KOPT-K1 (cell line): ENCODE measurements at regions not wholly inside any gene's neighbourhood (a gene's known extent, or its start where the extent isn't known, plus 50 kb on each side); places are given as distances from the start of the nearest gene placed in this dataset.

Experiments
- H3K27ac ChIP-seq: fragments of 200-600 bp; sonication (generic); 2 replicates; pipeline ENCODE4 v1.5.1; 2016; ENCODE audit warnings: antibody characterized with exemption, mild to moderate bottlenecking, low read depth, low read length; ENCODE audit not compliant: poor library complexity, severe bottlenecking
- H3K36me3 ChIP-seq: fragments of 200-600 bp; sonication (generic); 2 replicates; pipeline ENCODE4 v1.5.1; 2017; ENCODE audit warnings: antibody characterized with exemption, mild to moderate bottlenecking, low read length, moderate library complexity; ENCODE audit not compliant: insufficient read depth
- H3K9me3 ChIP-seq: fragments of 200-600 bp; sonication (generic); 2 replicates; pipeline ENCODE4 v1.5.1; 2017; ENCODE audit warnings: antibody characterized with exemption, low read length, mild to moderate bottlenecking; ENCODE audit not compliant: insufficient read depth, poor library complexity, severe bottlenecking

GRCh38 chr3:124572851-124573405 lies 157.3 kb upstream of the UMPS start:
- H3K27ac ChIP-seq, result no peak overlapping the region

GRCh38 chr3:124574012-124574411 lies 156.2 kb upstream of the UMPS start:
- Histone ChIP-seq H3K9me3 (no peaks in the 10 kb centered on the region), H3K36me3 (no peaks in the 10 kb centered on the region), H3K27ac (no peak overlapping the region)

More at GRCh38 chr3:124572851-124573405, 157.3 kb upstream of the UMPS start:
- no peaks in the 10 kb centered on the region for H3K36me3 ChIP-seq
- no peaks in the 10 kb centered on the region for H3K9me3 ChIP-seq

- Histone ChIP-seq H3K9me3 (no peaks in the 10 kb centered on the region), H3K27ac (no peak overlapping the region), H3K36me3 (no peaks in the 10 kb centered on the region)
These were observed 153.4 kb upstream of the UMPS start for GRCh38 chr3:124576565-124577493.

- H3K27ac ChIP-seq, result no peak overlapping the region
- H3K36me3 ChIP-seq, result no peaks in the 10 kb centered on the region
- H3K9me3 ChIP-seq, result no peaks in the 10 kb centered on the region
These were observed 152.6 kb upstream of the UMPS start for GRCh38 chr3:124577494-124578167.

GRCh38 chr3:124579641-124580040 lies 150.6 kb upstream of the UMPS start:
- Histone ChIP-seq H3K27ac (no peak overlapping the region), H3K36me3 (no peaks in the 10 kb centered on the region), H3K9me3 (no peaks in the 10 kb centered on the region)

GRCh38 chr3:124582196-124582595 lies 148.1 kb upstream of the UMPS start:
- H3K36me3 ChIP-seq, result no peaks in the 10 kb centered on the region
- peaks cover 6% of the 10 kb centered on the region for H3K9me3 ChIP-seq
- no peak overlapping the region for H3K27ac ChIP-seq

GRCh38 chr3:124582621-124583395 lies 147.4 kb upstream of the UMPS start:
- no peak overlapping the region for H3K27ac ChIP-seq
- no peaks in the 10 kb centered on the region for H3K36me3 ChIP-seq
- peaks cover 6% of the 10 kb centered on the region for H3K9me3 ChIP-seq

GRCh38 chr3:124584245-124584551 lies 146.1 kb upstream of the UMPS start:
- H3K27ac ChIP-seq, result no peak overlapping the region
- H3K36me3 ChIP-seq, result no peaks in the 10 kb centered on the region
- H3K9me3 ChIP-seq, result peaks cover 6% of the 10 kb centered on the region

GRCh38 chr3:124584552-124585391 lies 145.5 kb upstream of the UMPS start:
- Histone ChIP-seq H3K9me3 (peaks cover 6% of the 10 kb centered on the region), H3K36me3 (no peaks in the 10 kb centered on the region), H3K27ac (no peak overlapping the region)

- H3K9me3 ChIP-seq, result peaks cover 6% of the 10 kb centered on the region
- H3K36me3 ChIP-seq, result no peaks in the 10 kb centered on the region
- no peak overlapping the region for H3K27ac ChIP-seq
These were observed 143.9 kb upstream of the UMPS start for GRCh38 chr3:124586126-124587052.

GRCh38 chr3:124587053-124587408 lies 143.2 kb upstream of the UMPS start:
- H3K27ac ChIP-seq, result no peak overlapping the region
- peaks cover 6% of the 10 kb centered on the region for H3K9me3 ChIP-seq
- no peaks in the 10 kb centered on the region for H3K36me3 ChIP-seq

GRCh38 chr3:124588036-124588435 lies 142.2 kb upstream of the UMPS start:
- Histone ChIP-seq H3K36me3 (no peaks in the 10 kb centered on the region), H3K27ac (no peak overlapping the region), H3K9me3 (peaks cover 6% of the 10 kb centered on the region)

- Histone ChIP-seq H3K27ac (no peak overlapping the region), H3K9me3 (peaks cover 6% of the 10 kb centered on the region), H3K36me3 (no peaks in the 10 kb centered on the region)
These were observed 141.5 kb upstream of the UMPS start for GRCh38 chr3:124588794-124589193.
